HL-60 (cell line): ENCODE measurements at regions not wholly inside any gene's neighbourhood (a gene's known extent, or its start where the extent isn't known, plus 50 kb on each side); places are given as distances from the start of the nearest gene placed in this dataset.

ENCODE experiments used
- DNase-seq, 2 experiments: peaks; one replicate each; pipeline ENCODE4 v3.0.0-alpha.2; 2010 to 2020; ENCODE audit warnings: low read depth in 1 of 2, low spot score in 1 of 2
- H3K27ac ChIP-seq: fragments of 250-450 bp; sonication (Bioruptor Pico); replicated peaks from 2 replicates; pipeline ENCODE4 v1.5.1; 2020; ENCODE audit warnings: mild to moderate bottlenecking, moderate library complexity
- H3K27me3 ChIP-seq: fragments of 250-450 bp; sonication (Bioruptor Pico); 2 replicates; pipeline ENCODE4 v1.5.1; 2021; ENCODE audit warnings: mild to moderate bottlenecking, moderate library complexity; ENCODE audit not compliant: insufficient read depth, poor library complexity, severe bottlenecking
- H3K4me3 ChIP-seq: replicated peaks from 2 replicates; pipeline ENCODE4 v1.5.1; 2011; ENCODE audit warnings: mild to moderate bottlenecking, control low read depth, low read length; ENCODE audit not compliant: insufficient read depth
- GABPA ChIP-seq: IDR thresholded peaks from 2 replicates; pipeline ENCODE4 v1.6.1; 2012; ENCODE audit warnings: low read depth
- POLR2AphosphoS5 ChIP-seq: IDR thresholded peaks from 2 replicates; pipeline ENCODE4 v1.6.1; 2012; ENCODE audit warnings: low read depth
- REST ChIP-seq: IDR thresholded peaks from 2 replicates; pipeline ENCODE4 v1.6.1; 2012; ENCODE audit warnings: low read depth; ENCODE audit not compliant: insufficient replicate concordance
- SPI1 ChIP-seq: IDR thresholded peaks from 2 replicates; pipeline ENCODE4 v1.6.1; 2012; ENCODE audit warnings: low read depth, mild to moderate bottlenecking, borderline replicate concordance
- TF ChIP-seq, protein P1 (sequence below): IDR thresholded peaks from one replicate; pipeline ENCODE4 v1.5.1; 2011; ENCODE audit warnings: low read length, control low read depth, inconsistent platforms; ENCODE audit not compliant: insufficient read depth

DNA sequence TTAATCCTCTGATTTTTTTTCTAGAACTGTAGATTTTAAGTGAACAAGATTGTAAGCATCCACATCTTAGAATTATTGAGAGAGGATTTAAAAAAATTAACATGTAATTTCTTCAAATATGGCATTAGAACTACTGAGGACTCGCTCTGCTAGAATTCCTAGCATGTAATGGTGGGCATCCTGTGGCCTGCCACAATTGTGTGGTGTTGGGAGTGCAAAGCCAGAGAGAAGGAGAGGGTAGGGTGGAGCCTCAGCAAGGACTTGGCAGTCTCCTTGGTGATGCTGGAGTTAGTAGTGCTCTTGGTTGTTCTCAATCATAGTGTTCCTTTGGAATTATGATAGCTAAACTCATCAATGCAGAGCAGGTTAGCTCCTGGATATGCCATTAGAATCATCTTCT is 443.9 kb upstream of the TBL1XR1 start:
- Histone ChIP-seq H3K4me3 (no peak overlapping the region), H3K27me3 (no peaks in the 10 kb centered on the region), H3K27ac (no peak overlapping the region)
- no peak for DNase-seq
- TF ChIP-seq POLR2AphosphoS5 (no peak), SPI1 (no peak), REST (no peak), GABPA (no peak)
- TF ChIP-seq, protein P1, sequence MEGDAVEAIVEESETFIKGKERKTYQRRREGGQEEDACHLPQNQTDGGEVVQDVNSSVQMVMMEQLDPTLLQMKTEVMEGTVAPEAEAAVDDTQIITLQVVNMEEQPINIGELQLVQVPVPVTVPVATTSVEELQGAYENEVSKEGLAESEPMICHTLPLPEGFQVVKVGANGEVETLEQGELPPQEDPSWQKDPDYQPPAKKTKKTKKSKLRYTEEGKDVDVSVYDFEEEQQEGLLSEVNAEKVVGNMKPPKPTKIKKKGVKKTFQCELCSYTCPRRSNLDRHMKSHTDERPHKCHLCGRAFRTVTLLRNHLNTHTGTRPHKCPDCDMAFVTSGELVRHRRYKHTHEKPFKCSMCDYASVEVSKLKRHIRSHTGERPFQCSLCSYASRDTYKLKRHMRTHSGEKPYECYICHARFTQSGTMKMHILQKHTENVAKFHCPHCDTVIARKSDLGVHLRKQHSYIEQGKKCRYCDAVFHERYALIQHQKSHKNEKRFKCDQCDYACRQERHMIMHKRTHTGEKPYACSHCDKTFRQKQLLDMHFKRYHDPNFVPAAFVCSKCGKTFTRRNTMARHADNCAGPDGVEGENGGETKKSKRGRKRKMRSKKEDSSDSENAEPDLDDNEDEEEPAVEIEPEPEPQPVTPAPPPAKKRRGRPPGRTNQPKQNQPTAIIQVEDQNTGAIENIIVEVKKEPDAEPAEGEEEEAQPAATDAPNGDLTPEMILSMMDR = no peak

GRCh38 chr3:177642042-177642803 is 444.9 kb upstream of the TBL1XR1 start:
- Histone ChIP-seq H3K4me3 (no peak overlapping the region), H3K27ac (no peak overlapping the region), H3K27me3 (no peaks in the 10 kb centered on the region)
- TF ChIP-seq GABPA = no peak
- TF ChIP-seq SPI1 = no peak
- TF ChIP-seq POLR2AphosphoS5 = no peak
- TF ChIP-seq, protein P1 = no peak
- no peak for DNase-seq

DNA sequence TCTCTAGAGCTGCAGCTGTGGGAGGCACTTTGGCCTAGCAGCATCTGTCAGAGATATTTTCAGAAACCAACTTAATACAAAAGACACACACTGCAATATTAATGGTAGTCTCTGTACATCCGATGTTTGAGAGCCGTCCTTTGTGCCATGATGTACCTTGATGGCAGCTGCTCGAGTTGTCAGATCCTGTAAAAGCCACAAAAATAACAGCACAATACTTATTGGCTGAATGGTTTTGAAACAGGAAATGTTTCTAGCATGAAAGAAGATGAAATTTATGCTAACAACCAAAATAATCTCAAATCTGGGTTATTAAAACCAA is 445.5 kb upstream of the TBL1XR1 start:
- Histone ChIP-seq H3K27ac (no peak overlapping the region), H3K4me3 (no peak overlapping the region), H3K27me3 (no peaks in the 10 kb centered on the region)
- TF ChIP-seq, protein P1 = no peak
- TF ChIP-seq SPI1 = no peak
- no peak for TF ChIP-seq REST
- TF ChIP-seq GABPA = no peak
- no peak for TF ChIP-seq POLR2AphosphoS5
- DNase-seq = no peak

DNA sequence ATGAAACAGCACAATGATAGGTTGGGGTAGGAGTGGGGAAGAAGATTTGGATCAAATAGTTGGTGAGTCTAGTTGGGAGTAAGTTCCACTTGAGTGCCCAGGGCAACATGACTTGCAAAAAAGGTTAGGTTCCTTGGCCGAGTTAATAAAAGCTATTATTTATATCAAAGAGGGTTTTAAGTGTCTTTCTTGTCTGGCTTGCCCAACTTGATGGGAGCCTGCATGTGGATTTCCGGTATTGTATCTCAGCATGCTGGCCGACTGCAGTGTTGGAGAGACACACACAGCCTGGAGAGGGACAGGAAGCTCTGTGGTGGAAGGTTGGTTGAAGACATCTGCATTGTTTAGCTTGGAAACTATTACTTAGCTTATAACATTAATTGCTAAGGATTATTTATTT is 449.5 kb upstream of the TBL1XR1 start:
- Histone ChIP-seq H3K27ac (no peak overlapping the region; the same call in 1 of the 2 replicates), H3K4me3 (no peak overlapping the region), H3K27me3 (no peaks in the 10 kb centered on the region)
- peak in 1 of 2 experiments; percentile 55 for DNase-seq
- no peak for TF ChIP-seq SPI1
